ENCODE measurements at regions not wholly inside any gene's neighbourhood (a gene's known extent, or its start where the extent isn't known, plus 50 kb on each side); places are given as distances from the start of the nearest gene placed in this dataset.

- no peak overlapping the region for H3K27ac ChIP-seq
- no peak for DNase-seq
- intact Hi-C loops (cut with DNase I; ENCODE audit: low total_unique reads), result no loop called here
- no peak overlapping the region for H3K4me3 ChIP-seq
- no peaks in the 10 kb centered on the region for H3K27me3 ChIP-seq
- H3K9me3 ChIP-seq, result no peaks in the 10 kb centered on the region
- H3K4me1 ChIP-seq, result no peaks in the 10 kb centered on the region
- no peaks in the 10 kb centered on the region for H3K36me3 ChIP-seq
- TF ChIP-seq CTCF (IDR thresholded peaks at IDR 0.05), result no peak
- TF ChIP-seq POLR2A (IDR thresholded peaks at IDR 0.05), result no peak
Observed at GRCh38 chr13:81986308-81986707, 1645.4 kb upstream of the SPRY2 start.

GRCh38 chr13:81957121-81957520, 1616.2 kb upstream of the SPRY2 start:
- H3K9me3 ChIP-seq, result no peaks in the 10 kb centered on the region
- intact Hi-C loops (cut with DNase I; ENCODE audit: low total_unique reads), result no loop called here
- no peak overlapping the region for H3K27ac ChIP-seq
- no peak overlapping the region for H3K4me3 ChIP-seq
- H3K36me3 ChIP-seq, result no peaks in the 10 kb centered on the region
- H3K4me1 ChIP-seq, result no peaks in the 10 kb centered on the region
- TF ChIP-seq POLR2A (IDR thresholded peaks at IDR 0.05), result no peak
- TF ChIP-seq CTCF (IDR thresholded peaks at IDR 0.05), result no peak
- H3K27me3 ChIP-seq, result no peaks in the 10 kb centered on the region
- no peak for DNase-seq

GRCh38 chr13:81929988-81930387, 1589.1 kb upstream of the SPRY2 start:
- intact Hi-C loops (cut with DNase I; ENCODE audit: low total_unique reads), result no loop called here
- no peaks in the 10 kb centered on the region for H3K4me1 ChIP-seq
- no peaks in the 10 kb centered on the region for H3K9me3 ChIP-seq
- no peak for DNase-seq
- H3K36me3 ChIP-seq, result no peaks in the 10 kb centered on the region
- peaks cover 0 to 3% of the 10 kb centered on the region in 2 donors for H3K27me3 ChIP-seq
- H3K4me3 ChIP-seq, result no peak overlapping the region
- TF ChIP-seq CTCF (IDR thresholded peaks at IDR 0.05) (no peak), POLR2A (IDR thresholded peaks at IDR 0.05) (no peak)
- H3K27ac ChIP-seq, result no peak overlapping the region

- H3K36me3 ChIP-seq, result no peaks in the 10 kb centered on the region
- H3K27me3 ChIP-seq, result peaks cover 0 to 3% of the 10 kb centered on the region in 2 donors
- H3K27ac ChIP-seq, result no peak overlapping the region
- no peak overlapping the region for H3K4me3 ChIP-seq
- no peaks in the 10 kb centered on the region for H3K4me1 ChIP-seq
- H3K9me3 ChIP-seq, result no peaks in the 10 kb centered on the region
- intact Hi-C loops (cut with DNase I; ENCODE audit: low total_unique reads), result no loop called here
- TF ChIP-seq CTCF (IDR thresholded peaks at IDR 0.05) (no peak), POLR2A (IDR thresholded peaks at IDR 0.05) (no peak)
- no peak for DNase-seq
Observed at GRCh38 chr13:81927347-81927746, 1586.4 kb upstream of the SPRY2 start.

- H3K4me1 ChIP-seq, result no peaks in the 10 kb centered on the region
- no peak for DNase-seq
- intact Hi-C loops (cut with DNase I; ENCODE audit: low total_unique reads), result no loop called here
- H3K36me3 ChIP-seq, result no peaks in the 10 kb centered on the region
- no peaks in the 10 kb centered on the region for H3K9me3 ChIP-seq
- no peak overlapping the region for H3K27ac ChIP-seq
- peaks cover 0 to 4% of the 10 kb centered on the region in 2 donors for H3K27me3 ChIP-seq
- no peak overlapping the region for H3K4me3 ChIP-seq
- TF ChIP-seq CTCF (IDR thresholded peaks at IDR 0.05), result no peak
- no peak for TF ChIP-seq POLR2A (IDR thresholded peaks at IDR 0.05)
Observed at GRCh38 chr13:81917810-81918209, 1576.9 kb upstream of the SPRY2 start.
